HG03025 (cell line): ENCODE measurements at regions not wholly inside any gene's neighbourhood (a gene's known extent, or its start where the extent isn't known, plus 50 kb on each side); places are given as distances from the start of the nearest gene placed in this dataset.
"Not testable (repeated sequence)": the region's sequence is repeated elsewhere in the genome, so short reads cannot be mapped to it uniquely, and the experiment has no call there.

Experiments
- ATAC-seq: cut with Tn5 transposase; IDR thresholded peaks from one replicate; pipeline ENCODE4 v1.9.1; 2021; ENCODE audit warnings: mild to moderate bottlenecking, moderate library complexity; ENCODE audit not compliant: unreplicated experiment, low FRiP score

DNA sequence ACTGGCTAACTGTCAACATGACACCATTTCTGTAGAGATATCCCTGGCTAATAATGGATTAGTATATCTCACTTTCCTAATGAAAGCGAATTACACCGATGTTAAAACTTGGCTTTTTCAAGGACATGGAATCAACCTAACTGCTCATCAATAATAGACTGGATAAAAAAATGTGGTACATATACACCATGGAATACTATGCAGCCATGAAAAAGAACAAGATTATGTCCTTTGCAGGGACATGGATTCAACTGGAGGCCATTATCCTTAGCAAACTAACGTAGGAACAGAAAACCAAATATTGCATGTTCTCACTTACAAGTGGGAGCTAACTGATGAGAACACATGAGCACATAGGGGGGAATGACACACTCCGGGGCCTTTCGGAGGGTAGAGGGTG is 62.6 kb downstream of the ZIC1 start:
- ATAC-seq: no peak

DNA sequence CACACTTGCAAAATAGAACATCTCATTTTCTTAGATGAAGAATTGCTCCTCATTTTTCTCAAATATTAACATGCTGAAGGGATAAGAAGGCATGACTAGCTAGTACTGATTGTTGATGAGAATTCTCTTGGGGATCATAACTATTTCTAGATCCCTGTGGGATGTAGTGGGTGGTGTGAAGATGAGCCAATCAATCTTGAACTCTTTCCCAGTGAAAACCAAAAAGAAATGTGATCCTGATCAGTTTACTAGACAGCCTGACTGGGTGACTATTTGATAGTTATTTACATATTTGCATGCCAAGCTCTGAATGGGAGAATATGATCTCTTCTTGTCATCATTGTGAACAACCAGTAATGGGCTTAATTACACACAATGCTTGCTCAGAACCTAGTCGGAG is 63.7 kb downstream of the ZIC1 start:
- ATAC-seq: no peak

DNA sequence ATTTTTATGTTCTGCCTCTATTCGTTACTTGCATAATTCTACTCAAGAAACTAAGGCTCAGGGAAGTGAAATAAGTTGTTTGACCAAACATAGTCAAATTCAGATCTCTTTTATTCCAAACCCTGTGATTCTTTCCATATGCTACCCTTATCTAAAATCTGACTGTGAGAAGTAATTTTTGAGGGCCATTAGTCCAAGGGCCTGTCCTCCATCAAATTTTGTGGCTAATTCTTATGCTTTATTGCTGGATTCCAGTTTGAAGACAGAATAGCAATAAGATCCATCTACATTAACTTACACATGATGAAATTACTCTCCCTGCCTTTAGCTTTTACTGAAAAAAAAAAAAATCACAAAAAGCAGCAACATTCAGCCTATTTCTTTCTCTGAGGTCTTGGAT is 74.0 kb downstream of the ZIC1 start:
- ATAC-seq: no peak

DNA sequence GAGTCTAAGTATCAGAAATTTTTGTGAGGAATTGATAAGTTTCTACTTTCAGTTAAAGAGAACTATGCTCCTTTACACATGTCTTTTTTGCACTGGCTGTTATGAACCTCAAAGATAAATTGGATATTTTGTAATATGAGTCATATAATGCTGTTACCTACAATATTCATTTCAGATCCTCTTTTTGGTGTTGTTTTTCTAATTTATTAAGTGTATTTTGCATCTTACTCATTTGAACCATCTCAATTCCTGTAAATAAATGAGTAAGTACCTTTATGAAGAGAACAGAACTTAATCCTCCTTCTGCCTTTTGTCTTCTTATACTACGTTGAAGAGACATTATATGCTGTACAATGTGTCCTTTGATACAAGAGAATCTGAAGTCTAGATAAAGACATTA is 74.4 kb downstream of the ZIC1 start:
- ATAC-seq: peak; percentile 52

DNA sequence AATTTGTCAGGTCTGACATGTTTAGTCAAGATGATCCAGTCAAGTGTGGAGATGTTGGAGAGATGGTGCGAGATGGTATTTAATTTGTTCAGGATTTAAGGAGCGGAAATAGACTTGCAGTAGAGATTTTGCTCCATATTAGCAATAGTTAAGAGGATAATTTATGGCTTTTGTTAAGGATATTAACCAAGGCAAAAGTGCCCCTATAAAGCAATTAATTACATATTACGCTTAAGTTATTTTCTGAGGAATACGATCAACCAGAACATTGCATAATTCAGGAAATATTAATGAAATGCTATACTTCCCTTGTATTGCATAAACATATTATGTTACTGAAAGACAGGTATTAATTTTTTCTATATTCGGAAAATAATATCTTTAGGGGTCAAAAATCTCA is 83.9 kb downstream of the ZIC1 start:
- no peak for ATAC-seq

DNA sequence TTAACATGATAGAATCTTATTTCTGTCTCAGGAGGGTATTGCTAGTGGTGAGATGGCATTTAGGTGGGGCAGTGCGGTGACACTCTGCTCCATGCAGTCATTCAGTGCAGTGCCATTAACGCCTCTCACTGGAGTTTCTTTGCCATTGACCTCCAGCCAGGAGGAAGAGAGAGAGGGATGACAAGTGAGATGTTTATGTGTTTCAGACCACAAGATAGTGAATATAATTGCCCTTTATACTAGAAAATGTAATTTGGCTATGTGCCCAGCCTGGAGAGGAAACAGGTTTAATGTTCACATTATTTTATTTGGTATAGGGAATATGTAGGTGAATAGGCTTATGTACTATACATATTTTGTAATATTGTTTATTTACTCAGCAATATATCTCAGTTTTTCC is 84.5 kb downstream of the ZIC1 start:
- ATAC-seq: no peak

DNA sequence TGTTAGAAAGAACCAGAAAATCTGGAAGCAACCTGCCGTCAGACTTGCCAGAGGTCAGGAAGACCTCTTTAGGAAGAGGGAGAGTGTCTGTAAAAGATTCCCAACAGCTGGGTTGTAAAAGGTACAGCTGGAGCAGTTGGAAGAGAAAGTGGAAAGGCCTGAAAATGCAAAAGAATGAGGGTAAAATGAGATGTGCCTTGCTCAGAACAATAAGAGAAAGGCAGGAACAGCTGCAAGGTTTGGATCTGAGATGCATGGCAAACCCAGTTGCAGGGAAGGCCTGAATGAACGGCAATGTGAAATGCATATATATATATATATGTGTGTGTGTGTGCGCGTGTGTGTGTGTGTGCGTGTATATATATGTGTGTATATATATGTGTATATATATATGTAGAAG is 88.1 kb downstream of the ZIC1 start:
- ATAC-seq: no peak

DNA sequence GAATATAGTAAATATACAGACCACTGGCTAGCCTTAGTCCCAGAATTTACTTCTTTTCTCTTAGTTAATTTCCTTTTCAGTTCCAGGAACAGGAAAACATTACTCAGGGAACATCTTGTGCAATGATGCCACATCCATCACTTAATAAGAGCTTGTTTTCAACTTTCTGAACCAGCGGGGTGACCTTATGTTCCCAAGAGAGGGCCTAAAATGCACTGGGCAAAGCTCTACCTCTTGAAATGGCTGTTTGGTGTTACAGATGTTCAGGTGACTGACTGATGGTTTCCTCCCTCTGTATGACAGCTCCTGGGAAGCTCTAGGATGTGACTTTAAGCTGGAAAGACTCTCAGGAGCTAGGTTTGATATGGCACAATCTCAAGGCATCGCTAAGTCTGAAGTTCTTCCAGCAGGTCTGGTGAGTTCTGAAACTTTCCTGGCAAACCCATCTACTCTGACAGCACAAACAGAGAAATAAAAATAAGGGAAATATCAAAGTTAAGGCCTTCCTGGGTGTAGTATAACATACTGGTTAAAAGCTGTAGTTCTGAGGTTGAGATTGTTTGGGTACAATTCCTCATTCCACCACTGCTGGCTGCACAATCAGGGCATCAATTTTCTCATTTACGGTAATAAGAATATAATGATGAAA is 98.6 kb downstream of the ZIC1 start:
- ATAC-seq: no peak

DNA sequence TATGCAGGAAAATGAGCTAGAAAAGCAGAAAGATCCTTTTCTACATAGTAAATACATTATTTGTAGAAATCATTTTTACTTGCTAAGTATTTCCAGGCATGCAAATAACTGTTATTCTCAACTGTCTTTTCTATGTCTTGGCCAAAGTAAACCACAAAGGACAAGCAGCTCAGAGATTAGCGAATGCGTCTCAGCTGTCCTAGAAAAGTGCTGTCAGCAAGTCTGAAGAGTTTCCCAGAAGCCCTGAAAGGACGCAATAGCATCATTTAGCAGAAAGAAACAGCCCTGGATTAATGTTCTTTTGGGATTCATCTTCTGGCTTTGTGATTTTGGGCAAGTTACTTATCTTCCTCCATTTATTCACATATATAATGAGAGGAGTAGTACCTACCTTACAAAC is 100.3 kb downstream of the ZIC1 start:
- ATAC-seq: no peak

DNA sequence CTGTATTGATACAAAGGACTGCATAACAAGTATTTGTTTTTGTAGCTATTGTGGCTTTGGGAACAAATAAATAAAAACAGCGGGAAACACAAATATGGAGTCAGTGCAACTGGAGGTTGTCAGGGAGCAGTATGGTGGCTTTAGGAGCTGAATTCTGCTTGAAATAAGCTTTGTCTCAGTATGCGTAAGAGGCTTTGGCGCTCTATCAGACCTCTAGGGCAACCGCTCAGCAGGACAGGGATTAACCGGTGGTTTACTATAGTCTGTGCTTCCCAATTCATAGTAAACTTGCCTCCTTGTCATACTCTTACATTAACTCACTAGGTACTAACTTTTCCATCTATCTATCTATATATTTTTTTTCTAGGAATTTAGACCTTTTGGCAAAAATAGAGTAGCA is 104.6 kb downstream of the ZIC1 start:
- ATAC-seq: no peak

DNA sequence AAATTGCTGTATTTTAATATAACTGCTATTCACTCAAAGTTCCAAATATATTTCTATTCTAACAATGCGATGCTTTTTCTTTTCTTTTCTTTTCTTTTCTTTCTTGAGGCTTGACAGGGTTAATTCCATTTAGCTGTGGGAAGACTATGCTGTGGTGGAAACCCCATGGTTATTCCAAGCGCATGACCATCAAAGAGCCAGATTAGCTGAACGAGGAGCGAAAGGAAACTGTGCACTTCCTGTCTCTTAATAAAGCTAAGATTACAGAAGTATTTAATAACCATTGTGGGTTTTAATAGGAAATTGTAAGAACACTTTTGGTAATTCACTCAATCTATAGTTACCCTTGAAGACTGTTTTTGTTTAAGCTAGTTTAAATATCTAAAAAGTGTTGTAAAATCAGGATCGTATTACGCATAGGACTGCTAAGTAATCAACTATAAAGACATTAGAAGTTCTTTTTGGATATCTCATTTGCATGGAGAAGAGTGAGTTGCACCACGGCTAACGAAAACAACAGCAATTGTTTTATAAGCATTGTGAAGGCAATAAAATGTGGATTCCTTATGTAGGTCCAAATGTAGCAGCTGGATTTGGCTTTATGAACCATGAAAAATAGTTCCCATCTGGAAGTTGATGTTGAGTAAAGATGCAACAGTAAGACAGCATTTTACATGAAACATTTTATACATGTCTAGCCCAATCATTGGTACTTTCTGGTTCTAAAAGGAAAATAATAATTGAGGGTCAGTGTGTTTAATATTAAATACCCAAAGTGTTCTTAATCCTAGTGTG is 105.4 kb downstream of the ZIC1 start:
- no peak for ATAC-seq

DNA sequence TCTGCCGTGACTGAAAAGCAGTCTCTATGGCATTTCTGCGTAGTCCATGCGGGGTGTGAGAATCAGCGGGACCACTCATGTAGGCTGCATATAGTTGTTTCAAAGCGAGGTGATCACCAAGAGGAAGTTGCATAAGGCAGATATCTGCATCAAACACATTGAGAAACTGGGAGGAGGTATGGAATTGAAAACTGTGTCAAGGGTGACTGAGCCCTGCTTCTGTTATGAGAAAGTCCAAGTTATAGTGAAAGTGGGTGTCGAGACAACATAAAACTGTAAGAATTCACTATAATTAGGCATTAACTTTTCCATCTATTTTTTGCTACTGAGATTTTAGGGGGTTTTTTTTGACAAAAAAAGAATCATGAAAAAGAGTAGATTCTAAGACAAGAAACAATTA is 109.3 kb downstream of the ZIC1 start:
- ATAC-seq: no peak

DNA sequence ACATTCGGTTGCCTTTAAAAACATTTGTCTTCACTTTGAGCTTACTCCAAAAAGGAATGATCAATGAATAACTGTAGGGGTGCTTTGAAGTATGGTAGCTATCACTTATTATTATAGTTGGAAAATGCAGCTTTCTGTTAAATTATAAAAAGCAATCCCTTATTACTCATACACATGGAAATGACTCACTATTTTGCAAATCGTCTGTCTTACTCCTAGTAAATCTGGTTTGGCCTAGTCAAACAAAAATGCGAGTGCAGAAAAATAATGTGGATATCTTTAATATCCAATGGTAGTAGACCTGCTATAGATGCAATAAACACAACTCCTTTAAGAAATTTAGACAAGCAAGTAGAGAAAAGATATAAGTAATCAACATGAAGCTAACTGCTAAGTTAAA is 112.5 kb downstream of the ZIC1 start:
- no peak for ATAC-seq

DNA sequence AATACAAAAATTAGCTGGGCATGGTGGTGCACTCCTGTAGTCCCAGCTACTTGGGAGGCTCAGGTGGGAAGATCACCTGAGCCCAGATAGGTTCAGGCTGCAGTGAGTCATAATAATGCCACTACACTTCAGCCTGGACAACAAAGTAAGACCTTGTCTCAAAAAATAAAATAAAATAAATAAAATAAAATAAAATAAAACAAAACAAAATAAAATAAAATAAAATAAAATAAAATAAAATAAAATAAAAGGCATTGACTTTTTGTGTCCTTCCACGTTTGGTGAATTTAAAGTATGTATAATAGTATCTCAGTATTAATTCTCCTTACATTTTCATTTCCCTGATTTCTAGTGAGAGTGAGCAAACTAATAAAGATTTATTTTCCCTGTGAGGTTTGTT is 113.6 kb downstream of the ZIC1 start:
- ATAC-seq: not testable (repeated sequence)

DNA sequence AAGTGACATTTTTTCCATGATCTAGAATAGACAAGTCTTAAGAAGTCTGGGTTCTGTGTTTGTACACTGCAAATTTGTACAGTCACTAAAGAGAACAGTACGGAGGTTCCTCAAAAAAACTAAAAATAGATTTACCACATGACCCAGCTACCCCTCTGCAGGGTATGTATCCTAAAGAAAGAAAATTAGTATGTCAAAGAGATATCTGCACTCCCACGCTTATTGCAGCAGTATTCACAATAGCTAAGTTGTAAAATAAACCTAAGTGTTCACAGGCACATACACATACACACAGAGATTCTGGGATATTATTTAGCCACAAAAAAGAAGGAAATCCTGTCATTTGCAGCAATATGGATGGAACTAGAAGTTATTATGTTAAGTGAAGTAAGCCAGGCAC is 120.4 kb downstream of the ZIC1 start:
- ATAC-seq: no peak

DNA sequence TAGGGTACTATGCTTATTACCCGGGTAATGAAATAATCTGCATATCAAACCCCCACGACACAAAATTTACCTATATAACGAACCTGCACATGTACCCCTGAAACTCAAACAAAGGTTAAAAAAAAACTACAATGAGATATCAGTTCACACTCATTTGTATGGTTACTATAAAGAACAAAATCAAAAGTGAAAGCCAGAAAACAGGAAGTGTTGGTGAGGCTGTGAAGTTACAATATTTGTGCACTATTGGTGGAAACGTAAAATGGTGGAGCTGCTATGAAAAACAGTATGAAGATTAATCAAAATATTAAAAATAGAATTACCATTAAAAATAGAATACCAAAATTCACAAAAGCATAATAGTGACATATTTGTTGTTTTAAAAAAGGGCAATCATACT is 128.9 kb downstream of the ZIC1 start:
- no peak for ATAC-seq

DNA sequence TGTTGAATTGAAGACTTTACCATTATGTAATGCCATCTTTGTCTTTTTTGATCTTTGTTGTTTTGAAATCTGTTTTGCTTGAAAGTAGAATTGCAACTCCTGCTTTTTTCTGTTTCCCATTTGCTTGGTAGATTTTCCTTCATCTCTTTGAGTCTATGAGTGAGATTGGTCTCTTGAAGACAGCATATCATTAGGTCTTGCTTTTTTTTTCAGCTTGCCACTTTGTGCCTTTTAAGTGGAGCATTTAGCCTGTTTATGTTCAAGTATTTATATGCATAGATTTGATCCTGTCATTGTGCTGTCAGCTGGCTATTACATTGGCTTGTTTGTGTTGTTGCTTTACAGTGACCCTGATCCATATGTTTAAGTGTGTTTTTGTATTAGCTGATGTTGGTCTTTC is 131.8 kb downstream of the ZIC1 start:
- ATAC-seq: no peak

DNA sequence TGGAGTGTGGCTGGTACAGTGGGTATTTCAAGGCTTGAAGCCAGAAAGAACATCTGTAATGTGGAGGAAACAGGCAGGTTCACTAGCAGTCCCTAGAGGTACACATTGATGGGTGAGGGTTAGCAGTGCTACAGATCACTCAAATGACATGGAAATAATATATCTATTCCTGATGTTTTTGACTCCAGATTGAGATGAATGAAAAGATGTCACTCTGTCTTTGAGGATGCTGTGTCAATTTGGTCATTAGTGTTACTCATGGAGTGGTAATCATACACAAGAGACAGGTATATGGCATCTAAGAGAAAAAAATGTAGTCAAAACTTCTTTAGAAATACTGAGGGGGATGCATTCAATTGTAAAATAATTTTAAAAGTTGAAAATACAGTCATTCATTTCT is 135.1 kb downstream of the ZIC1 start:
- no peak for ATAC-seq

DNA sequence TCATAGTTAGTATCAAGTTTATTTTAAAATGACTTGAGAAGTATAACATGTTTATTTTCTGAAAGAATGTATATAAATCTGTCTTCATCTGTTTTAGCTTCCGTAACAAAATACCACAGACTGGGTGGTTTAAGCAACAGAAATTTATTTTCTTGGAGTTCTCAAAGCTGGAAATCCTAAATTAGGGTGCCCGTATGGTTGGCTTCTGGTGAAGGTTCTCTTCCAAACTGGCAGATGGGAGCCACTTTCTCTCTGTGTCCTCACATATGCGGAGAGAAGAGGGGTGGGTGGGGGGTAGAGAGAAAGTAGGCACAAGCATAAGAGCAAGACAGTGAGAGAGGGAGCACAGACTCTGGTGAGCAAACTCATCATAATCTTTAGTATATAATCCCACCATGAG is 142.3 kb downstream of the ZIC1 start:
- no peak for ATAC-seq

DNA sequence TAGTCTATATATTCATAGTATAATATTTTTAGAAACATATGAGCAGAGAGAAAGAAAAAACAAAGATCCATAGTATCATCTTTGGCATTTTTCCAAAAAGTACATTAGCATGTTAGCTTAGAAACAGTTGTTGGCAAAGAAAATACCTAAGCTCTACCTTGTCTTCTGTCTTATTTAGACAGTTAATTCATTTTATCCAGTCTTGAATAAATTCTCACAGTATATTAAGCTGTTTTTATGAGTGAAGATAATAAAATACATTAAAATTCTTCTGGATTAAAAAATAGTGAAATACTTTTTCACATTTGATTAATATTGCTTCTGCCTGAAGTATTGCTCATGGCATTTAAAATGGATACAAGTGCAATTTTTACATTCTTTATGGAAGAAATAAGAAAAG is 145.2 kb downstream of the ZIC1 start:
- ATAC-seq: no peak

DNA sequence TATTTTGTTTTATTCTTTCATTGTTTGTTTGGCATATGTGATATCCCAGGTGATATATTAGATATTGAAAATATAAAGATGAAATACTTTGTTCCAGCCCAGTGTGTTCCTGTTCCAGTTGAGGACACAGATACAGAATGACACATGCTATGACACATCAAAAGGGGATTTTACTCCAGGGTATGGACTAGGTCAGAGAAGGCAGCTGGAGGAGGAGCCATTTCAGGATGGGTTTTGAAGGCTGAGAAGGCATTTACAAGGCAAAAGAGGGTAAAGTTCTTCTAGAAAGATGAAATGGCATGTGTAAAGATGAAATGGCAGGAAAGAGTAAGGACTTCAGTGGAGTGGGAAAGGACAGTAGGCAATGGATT is 163.8 kb downstream of the ZIC1 start:
- no peak for ATAC-seq

DNA sequence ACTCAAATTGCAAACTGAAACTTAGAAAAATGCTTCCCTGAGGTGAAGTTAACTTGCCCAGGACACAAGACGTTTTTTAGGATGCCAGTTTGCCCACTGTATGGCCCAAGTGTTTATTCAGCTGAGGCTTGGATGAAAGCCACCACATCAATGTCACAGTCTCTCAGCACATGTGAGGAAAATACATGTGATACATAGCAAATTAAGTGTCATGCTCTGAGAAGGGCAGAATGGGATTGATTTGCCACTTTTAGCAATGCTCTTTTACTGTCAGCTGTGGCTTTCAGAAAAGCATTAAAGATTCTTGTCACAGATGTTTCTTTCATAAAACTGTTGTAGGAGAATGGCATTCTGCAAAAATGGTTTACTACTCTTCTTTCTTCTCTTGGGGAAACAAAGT is 165.5 kb downstream of the ZIC1 start:
- ATAC-seq: no peak

DNA sequence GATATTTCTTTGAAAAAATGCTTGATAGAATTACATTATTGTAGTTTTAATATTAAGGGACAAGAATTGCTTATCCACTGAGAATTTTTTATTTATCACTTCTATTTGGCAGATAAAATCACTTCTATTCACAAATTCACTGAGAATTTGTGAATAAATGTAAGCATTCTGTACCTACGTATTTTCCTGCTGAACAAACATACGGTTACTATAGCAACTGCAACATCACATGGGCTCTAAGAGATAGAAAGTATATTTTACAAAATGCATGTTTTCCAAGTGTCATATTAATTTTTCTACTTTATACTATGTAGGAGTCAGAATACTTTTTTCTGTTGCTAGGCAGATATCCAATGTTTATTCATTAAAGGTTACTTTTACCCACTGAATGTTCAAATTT is 166.2 kb downstream of the ZIC1 start:
- ATAC-seq: no peak
